Suprapubic skin (tissue), 4 donors: ENCODE measurements at regions not wholly inside any gene's neighbourhood (a gene's known extent, or its start where the extent isn't known, plus 50 kb on each side); places are given as distances from the start of the nearest gene placed in this dataset.
"Not testable (repeated sequence)": the region's sequence is repeated elsewhere in the genome, so short reads cannot be mapped to it uniquely, and the experiment has no call there.

ENCODE experiments used
- EP300 ChIP-seq: sonication (generic); formaldehyde crosslinking; IDR thresholded peaks from one replicate; pipeline ENCODE4 v1.6.1; 2017; ENCODE audit warnings: antibody characterized with exemption
- POLR2A ChIP-seq, 2 donors: fragments of 450-650 bp; IDR thresholded peaks; one replicate each; pipeline ENCODE4 v1.6.1; 2017; ENCODE audit warnings: antibody characterized with exemption in 2 of 2, mild to moderate bottlenecking in 2 of 2, moderate library complexity in 2 of 2
- POLR2AphosphoS5 ChIP-seq, 3 donors: sonication (generic); formaldehyde crosslinking; IDR thresholded peaks; one replicate each; pipeline ENCODE4 v1.6.1; 2017; ENCODE audit warnings: antibody characterized with exemption in 3 of 3
- TF ChIP-seq, protein P1 (sequence below), 2 donors: fragments of 200-600 bp in 1 of 2; fragments of 450-650 bp in 1 of 2; sonication (generic) in 1 of 2; IDR thresholded peaks; one replicate each; pipeline ENCODE4 v1.5.1; 2016 to 2019; ENCODE audit warnings: antibody characterized with exemption in 2 of 2, mild to moderate bottlenecking in 1 of 2, moderate library complexity in 1 of 2

- TF ChIP-seq, protein P1, sequence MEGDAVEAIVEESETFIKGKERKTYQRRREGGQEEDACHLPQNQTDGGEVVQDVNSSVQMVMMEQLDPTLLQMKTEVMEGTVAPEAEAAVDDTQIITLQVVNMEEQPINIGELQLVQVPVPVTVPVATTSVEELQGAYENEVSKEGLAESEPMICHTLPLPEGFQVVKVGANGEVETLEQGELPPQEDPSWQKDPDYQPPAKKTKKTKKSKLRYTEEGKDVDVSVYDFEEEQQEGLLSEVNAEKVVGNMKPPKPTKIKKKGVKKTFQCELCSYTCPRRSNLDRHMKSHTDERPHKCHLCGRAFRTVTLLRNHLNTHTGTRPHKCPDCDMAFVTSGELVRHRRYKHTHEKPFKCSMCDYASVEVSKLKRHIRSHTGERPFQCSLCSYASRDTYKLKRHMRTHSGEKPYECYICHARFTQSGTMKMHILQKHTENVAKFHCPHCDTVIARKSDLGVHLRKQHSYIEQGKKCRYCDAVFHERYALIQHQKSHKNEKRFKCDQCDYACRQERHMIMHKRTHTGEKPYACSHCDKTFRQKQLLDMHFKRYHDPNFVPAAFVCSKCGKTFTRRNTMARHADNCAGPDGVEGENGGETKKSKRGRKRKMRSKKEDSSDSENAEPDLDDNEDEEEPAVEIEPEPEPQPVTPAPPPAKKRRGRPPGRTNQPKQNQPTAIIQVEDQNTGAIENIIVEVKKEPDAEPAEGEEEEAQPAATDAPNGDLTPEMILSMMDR (IDR thresholded peaks at IDR 0.05), result not testable (repeated sequence)
- not testable (repeated sequence) for TF ChIP-seq POLR2AphosphoS5 (IDR thresholded peaks at IDR 0.05); POLR2A (IDR thresholded peaks at IDR 0.05); EP300
These were observed 154.5 kb downstream of the BCL2L11 start for GRCh38 chr2:111275047-111275853.
